ENCODE measurements at regions not wholly inside any gene's neighbourhood (a gene's known extent, or its start where the extent isn't known, plus 50 kb on each side); places are given as distances from the start of the nearest gene placed in this dataset.

DNA sequence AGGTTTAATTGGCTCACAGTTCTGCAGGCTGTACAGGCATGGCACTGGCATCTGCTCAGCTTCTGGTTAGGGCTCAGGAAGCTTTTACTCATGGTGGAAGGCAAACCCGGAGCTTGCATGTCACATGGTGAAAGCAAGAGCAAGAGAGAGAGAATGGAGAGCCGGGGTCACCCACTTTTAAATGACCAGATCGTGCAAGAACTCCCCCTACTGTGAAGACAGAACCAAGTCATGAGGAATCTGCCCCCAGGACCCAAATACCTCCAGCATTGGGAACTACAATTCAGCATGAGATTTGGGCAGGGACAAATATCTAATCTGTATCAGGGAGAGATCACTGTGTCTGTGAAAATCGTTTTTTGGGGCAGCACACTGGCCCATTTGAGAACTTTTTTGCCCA is 110.0 kb upstream of the MYO3A start:
- Histone ChIP-seq H3K79me2 (ENCODE audit: control insufficient read depth in 1 of 2, insufficient read depth in 2 of 2, low read length in 2 of 2) (no peaks in the 10 kb centered on the region), H3K23me2 (ENCODE audit: low read depth, low read length) (no peaks in the 10 kb centered on the region), H3K23ac (ENCODE audit: insufficient read length) (no peak overlapping the region), H3K27ac (ENCODE audit: low read depth, low read length) (no peak overlapping the region), H2AK5ac (ENCODE audit: low read depth, low read length) (no peak overlapping the region), H2BK5ac (ENCODE audit: low read depth, low read length) (no peak overlapping the region), H3K36me3 (ENCODE audit: control insufficient read depth in 2 of 4, insufficient read depth in 4 of 4, low read length in 3 of 4) (no peaks in the 10 kb centered on the region), H3K9me3 (ENCODE audit: insufficient read depth in 2 of 2, low read depth in 1 of 2, low read length in 1 of 2) (no peaks in the 10 kb centered on the region), H2AFZ (ENCODE audit: low read length) (peak overlapping the region; percentile 57; the same call in 1 of the 2 replicates), H3K27me3 (replicated peaks in 1 of 4; ENCODE audit: control insufficient read depth in 3 of 4, extremely low read depth in 1 of 4, insufficient read depth in 3 of 4, low read length in 3 of 4) (no peaks in the 10 kb centered on the region), H3K4me3 (ENCODE audit: extremely low read depth in 1 of 4, insufficient read depth in 2 of 4, low read depth in 3 of 4, low read length in 4 of 4) (no peak overlapping the region), H2BK120ac (replicated peaks; ENCODE audit: low read depth, low read length) (no peak overlapping the region), H3K56ac (replicated peaks; ENCODE audit: insufficient read length, low read depth, low read length) (no peak overlapping the region), H2BK15ac (ENCODE audit: low read length) (no peak overlapping the region), H2BK20ac (ENCODE audit: low read length) (no peak overlapping the region), H4K20me1 (replicated peaks in 1 of 2; ENCODE audit: control insufficient read depth in 1 of 2, insufficient read depth in 2 of 2, low read length in 2 of 2) (no peaks in the 10 kb centered on the region), H3K4me2 (ENCODE audit: insufficient read depth in 1 of 2, low read depth in 2 of 2, low read length in 2 of 2) (no peak overlapping the region), H4K91ac (replicated peaks; ENCODE audit: insufficient read length, low read length) (no peak overlapping the region), H3K4ac (replicated peaks; ENCODE audit: insufficient read length, low read depth, low read length) (no peak overlapping the region), H4K5ac (ENCODE audit: insufficient read length, low read depth, low read length) (no peak overlapping the region), H2BK12ac (ENCODE audit: low read depth, low read length) (no peak overlapping the region), H3K4me1 (replicated peaks in 1 of 4; ENCODE audit: control insufficient read depth in 3 of 4, insufficient read depth in 4 of 4, low read length in 3 of 4) (peaks cover 0 to 2% (median 0%) of the 10 kb centered on the region in 4 experiments; a peak in 2 of 7 replicates), H3K9ac (replicated peaks in 1 of 4; ENCODE audit: extremely low read depth in 1 of 4, low read depth in 3 of 4, low read length in 3 of 4) (no peak overlapping the region), H3K18ac (ENCODE audit: extremely low read depth, low read length) (no peak overlapping the region), H3K14ac (ENCODE audit: insufficient read length) (no peak overlapping the region), H4K8ac (ENCODE audit: extremely low read depth, insufficient read depth, low read length) (no peak overlapping the region), H3K79me1 (ENCODE audit: low read depth, low read length) (no peaks in the 10 kb centered on the region)
- ChIA-PET CTCF (ENCODE audit: partially characterized antibody) (interaction anchor here (0.6 to 0.8 kb wide), 2 partner anchors 42 to 51 kb away, joined by 3 to 4 read pairs; no protein-coding TSS in a partner anchor), POLR2A (ENCODE audit: partially characterized antibody) (no interaction called here)
- FAIRE-seq (no peak), DNase-seq (ENCODE audit: low read depth in 1 of 2, low spot score in 2 of 2) (no peak)
- 77% methylated on average over 4 of the region's 4 CpGs; no CpG with 5 or more reads in 1 of the 2 experiments for WGBS, 2 experiments (ENCODE audit: extremely low coverage in 1 of 2, insufficient coverage in 1 of 2, insufficient read length in 1 of 2, insufficient replicate concordance in 2 of 2, low coverage in 1 of 2, low lambda C conversion rate in 2 of 2, missing lambda C conversion rate in 1 of 2)
- TF ChIP-seq BCL11A (IDR thresholded peaks at IDR 0.05; ENCODE audit: low read depth in 2 of 2, low read length in 2 of 2) = no peak
- peak in 1 of 2 experiments; percentile 20; a peak in 1 of 4 replicates for TF ChIP-seq RAD21 (IDR thresholded peaks at IDR 0.05 in 1 of 2, conservative IDR thresholded peaks at IDR 0.05 in 1 of 2; ENCODE audit: low read depth in 2 of 2, low read length in 2 of 2)
